OCI-LY7 (cell line): ENCODE measurements at regions not wholly inside any gene's neighbourhood (a gene's known extent, or its start where the extent isn't known, plus 50 kb on each side); places are given as distances from the start of the nearest gene placed in this dataset.

Experiments
- CTCF ChIP-seq: fragments of 200-600 bp; sonication (generic); conservative IDR thresholded peaks from 2 replicates; pipeline ENCODE4 v1.5.1; 2014; ENCODE audit warnings: mild to moderate bottlenecking, antibody characterized with exemption, low read length, moderate library complexity, mixed read lengths
- EZH2phosphoT487 ChIP-seq: fragments of 200-600 bp; sonication (generic); IDR thresholded peaks from 2 replicates; pipeline ENCODE4 v1.6.1; 2018; ENCODE audit warnings: low read depth, borderline replicate concordance, mild to moderate bottlenecking, mixed run types, antibody characterized with exemption, low read length, moderate library complexity, mixed read lengths

DNA sequence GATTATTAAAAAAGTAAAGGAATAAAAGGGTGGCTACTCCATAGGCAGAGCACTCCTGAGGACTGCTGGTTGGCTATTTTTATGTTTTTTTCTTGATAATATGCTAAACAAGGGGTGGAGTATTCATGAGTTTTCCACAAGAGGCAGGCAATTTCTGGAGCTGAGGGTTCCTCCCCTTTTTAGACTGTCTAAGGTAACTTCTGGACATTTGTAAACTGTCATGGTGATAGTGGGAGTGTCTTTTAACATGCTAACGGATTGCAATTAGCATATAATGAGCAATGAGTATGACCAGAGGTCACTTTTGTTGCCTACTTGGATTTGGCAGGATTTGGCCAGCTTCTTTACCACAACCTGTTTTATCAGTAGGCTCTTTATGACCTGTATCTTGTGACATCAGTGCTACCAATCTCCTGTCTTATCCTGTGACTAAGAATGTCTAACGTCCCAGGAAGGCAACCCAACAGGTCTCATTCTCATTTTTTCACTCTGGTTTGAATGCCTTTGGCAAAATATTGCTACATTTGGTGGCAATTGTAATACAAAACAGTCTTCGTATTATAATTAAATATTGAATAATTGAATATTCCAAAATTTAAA, 587.8 kb upstream of the POM121L12 start:
- TF ChIP-seq CTCF (no peak), EZH2phosphoT487 (no peak)
